HG03196 (cell line): ENCODE measurements at regions not wholly inside any gene's neighbourhood (a gene's known extent, or its start where the extent isn't known, plus 50 kb on each side); places are given as distances from the start of the nearest gene placed in this dataset.

Experiments
- ATAC-seq: cut with Tn5 transposase; IDR thresholded peaks from one replicate; pipeline ENCODE4 v1.9.1; 2021; ENCODE audit not compliant: unreplicated experiment

DNA sequence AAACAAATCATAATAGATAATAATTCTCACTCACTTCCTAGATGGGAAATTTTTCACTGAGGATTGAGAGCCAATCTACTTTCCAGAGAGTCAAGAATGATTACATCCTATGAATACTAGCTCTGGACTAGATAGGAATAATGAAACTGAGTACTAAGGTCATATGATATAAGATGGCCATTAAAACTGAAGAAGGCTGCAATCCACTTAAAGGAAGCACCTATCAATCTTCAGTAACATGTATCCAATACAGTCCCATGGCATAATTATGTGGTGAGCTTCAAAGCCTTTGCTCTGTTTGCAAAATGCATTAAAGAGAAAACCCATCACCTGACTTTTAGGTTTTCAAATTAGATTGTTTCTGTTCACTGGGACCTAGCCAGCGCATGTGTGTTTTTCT lies 398.0 kb upstream of the MEIS1 start:
- ATAC-seq: no peak

GRCh38 chr2:66034467-66034866 lies 400.5 kb upstream of the MEIS1 start:
- ATAC-seq: no peak

DNA sequence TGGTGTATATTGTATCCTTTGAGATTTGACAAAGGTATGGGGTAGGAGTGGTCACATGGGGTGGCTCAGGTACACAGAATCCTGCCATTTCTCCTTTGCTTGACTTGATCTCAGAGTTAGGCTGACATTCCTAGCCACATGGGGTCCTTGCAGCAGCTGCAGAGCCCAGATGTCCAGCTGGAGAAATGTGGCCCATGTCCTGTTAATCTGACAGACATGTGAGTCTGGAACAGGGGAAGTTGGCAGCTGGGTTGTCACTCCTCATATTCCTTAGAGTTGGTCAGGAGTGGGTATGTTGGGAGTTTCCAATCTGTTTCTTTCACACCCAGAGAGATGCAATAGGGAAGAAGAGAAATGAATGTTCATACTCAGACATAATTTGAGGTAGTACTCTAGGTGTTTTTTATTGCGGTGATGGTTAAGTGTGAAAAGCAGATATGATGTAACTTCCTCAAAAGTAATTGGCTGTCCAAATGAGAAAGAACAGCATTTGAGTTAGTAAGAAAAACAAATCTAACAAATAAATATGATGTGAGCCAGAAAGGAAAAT lies 402.6 kb upstream of the MEIS1 start:
- no peak for ATAC-seq

GRCh38 chr2:66031236-66031635 lies 403.7 kb upstream of the MEIS1 start:
- ATAC-seq: no peak

DNA sequence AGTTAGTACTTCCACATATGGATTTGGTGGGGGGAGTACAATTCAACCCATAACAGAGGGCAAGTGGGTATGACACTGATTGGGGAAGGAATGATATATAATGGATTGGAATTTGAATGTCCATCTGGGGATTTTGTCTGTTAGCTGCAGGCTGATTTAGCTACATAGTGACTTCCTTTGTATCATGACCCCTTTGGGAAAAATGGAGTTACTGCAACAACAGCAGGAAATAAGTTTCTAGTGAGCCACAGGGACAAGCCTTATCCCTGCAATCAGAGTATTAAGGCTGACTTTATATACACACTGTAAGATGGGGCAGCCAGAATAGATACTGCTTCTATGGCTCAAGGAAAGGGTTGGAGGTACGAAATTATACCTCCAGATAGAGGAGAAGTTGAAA lies 404.4 kb upstream of the MEIS1 start:
- ATAC-seq: no peak

GRCh38 chr2:66024391-66024790 lies 410.5 kb upstream of the MEIS1 start:
- ATAC-seq: no peak

- ATAC-seq: no peak
Measured at GRCh38 chr2:66021296-66021695, 413.6 kb upstream of the MEIS1 start.

DNA sequence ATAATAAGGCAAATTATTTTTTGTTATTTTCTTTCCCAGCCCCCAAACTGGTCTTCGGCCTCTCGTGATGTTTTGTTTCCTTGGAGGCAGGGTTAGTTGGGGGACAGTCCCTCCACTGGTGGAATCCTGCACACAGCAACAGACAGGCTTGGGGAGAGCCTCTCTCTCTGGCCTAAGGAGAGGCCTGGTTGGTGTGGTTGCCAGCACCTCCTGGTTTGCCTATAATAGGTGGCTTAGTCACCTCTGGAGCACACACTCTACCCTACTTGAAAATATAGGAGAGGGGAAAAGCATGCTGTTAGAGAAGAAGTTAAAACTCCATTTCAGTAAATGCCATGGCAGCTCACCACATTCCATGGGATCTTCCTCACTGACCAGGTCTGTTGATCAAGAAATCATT lies 417.2 kb upstream of the MEIS1 start:
- ATAC-seq: no peak

- ATAC-seq: no peak
Measured at GRCh38 chr2:66014450-66014849, 420.5 kb upstream of the MEIS1 start.

DNA sequence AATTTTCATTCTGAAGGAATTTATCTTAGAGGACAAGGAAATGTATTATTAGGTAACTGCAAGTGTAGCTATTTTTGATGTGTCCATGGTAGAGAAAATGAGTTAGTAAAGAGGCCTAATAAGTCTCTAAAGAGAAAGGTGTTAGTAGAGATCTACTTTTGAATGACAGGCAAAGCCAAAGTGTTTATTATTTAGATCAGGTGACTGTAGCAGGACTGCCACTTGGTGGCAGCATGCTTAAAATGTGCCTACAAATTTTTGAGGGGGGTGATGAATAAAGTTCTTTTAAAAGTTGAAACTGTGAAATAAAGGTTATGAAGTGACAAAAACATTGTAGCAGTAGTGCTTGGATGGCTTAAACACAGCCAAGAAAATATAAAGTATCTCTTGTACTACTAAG lies 421.5 kb upstream of the MEIS1 start:
- ATAC-seq: no peak

DNA sequence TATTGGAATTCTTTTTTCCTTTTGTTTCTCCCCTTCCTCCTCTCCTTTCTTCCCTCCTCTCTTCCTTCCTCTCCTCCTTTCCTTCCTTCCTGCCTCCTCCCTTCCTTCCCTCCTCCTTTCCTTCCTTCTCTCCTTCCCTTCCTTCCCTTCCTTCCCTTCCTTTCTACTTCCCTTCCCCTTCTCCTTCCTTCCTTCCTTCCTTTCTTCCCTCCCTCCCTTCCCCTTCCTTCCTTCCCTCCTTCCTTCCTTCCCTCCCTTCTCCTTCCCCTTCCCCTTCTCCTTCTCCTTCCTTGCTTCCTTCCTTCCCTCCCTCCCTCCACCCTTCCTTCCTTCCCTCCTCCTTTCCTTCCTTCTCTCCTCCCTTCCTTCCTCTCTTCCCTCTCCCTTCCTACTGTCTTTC lies 431.0 kb upstream of the MEIS1 start:
- ATAC-seq: no peak

DNA sequence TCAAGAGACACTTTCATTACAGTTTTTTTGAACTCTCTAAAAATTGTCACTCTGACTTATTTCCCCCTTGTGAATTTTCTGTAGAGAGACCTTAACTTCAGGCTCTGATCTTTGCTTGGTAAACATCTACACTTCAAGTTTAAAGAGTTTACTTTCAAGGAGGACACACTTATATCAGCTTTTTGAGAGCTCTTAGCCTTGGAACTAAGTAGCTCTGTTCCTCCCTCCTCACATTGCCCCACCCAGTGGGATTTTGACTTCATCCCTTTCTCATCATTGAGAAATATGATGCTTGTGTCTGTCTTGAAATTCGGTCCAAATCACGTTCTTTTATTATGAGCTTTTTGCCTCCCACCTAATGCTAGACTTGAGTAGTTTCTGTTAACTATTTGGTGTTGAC lies 433.4 kb upstream of the MEIS1 start:
- no peak for ATAC-seq

GRCh38 chr2:66000901-66001300 lies 434.0 kb upstream of the MEIS1 start:
- ATAC-seq: no peak

GRCh38 chr2:65999796-66000195 lies 435.1 kb upstream of the MEIS1 start:
- no peak for ATAC-seq

DNA sequence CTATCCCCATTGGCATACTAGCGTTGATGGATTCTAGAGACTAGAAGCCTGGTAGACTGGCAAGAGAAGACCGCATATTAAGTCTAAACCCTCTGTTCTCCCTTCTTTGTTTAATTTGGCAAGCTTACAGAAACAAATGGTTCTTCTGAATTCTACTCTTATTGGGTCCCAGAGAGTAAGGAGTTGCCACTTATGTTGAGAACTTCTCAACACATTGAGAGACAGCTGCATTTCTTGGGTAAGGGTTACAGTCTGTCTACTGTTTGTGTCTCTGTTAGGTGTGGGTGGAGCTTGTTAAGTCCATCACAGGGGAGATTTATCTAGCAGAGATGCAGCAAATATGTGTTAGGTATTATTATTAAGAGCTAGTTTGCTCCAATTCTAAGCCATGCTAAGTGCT lies 435.8 kb upstream of the MEIS1 start:
- no peak for ATAC-seq

- ATAC-seq: no peak
Measured at GRCh38 chr2:65997961-65998360, 437.0 kb upstream of the MEIS1 start.

- no peak for ATAC-seq
Measured at GRCh38 chr2:65992198-65992554, 442.7 kb upstream of the MEIS1 start.

DNA sequence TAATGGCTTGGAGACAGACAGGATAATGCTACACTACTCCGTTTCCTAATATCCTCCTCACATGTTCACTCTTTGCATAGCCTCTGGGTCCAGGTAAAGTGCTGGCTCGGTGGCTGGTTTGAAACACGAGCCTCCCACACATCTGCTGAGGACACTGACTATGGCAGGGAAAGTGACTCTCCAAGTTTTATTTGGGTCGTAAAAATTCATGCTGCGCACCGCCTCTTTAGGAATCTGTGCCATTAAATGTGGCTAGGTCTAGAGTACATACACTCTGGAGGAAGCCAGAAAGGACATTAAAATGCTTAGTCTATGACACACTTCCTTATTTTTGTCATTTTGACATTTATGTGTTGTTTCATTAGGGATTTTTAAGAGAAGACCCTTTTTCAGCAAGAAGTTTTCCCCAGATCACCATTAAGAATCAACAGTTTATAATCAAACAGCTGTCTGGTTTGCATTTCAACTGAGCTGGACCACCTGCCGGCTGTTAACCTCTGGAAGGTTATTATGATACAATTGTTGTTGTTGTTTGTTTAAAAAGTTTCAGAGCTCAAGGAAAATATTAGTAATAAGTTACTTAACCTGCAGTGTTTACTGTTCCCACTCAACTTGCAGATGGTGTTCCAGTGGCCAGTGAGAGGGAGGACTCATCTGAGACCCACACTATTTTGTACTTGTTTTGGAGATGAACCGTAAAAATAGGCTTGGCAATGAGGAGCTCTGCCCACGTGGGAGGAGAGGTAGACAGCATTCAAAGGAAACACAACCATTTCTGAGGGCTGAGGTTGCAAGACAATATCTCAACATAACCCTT lies 443.3 kb upstream of the MEIS1 start:
- ATAC-seq: no peak

DNA sequence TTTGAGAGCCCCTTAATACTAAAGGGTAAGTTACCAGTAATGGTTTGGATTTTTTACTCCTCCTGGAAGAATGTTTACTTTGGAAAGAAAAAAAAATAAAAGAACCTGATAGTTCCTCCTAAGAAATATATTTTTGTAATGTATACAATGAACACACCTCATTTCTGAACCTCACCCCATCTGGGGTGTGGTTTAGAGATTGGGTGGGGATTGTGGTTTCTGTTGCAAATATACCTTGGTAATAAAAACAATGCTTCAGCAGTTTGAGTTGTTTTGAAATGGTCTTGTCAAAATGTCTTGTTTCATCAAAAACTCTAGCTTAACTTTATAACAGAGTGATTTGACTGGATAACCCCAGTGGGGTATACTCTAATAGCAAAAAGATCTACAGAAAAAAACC lies 448.9 kb upstream of the MEIS1 start:
- no peak for ATAC-seq

GRCh38 chr2:65980531-65980930 lies 454.4 kb upstream of the MEIS1 start:
- no peak for ATAC-seq

DNA sequence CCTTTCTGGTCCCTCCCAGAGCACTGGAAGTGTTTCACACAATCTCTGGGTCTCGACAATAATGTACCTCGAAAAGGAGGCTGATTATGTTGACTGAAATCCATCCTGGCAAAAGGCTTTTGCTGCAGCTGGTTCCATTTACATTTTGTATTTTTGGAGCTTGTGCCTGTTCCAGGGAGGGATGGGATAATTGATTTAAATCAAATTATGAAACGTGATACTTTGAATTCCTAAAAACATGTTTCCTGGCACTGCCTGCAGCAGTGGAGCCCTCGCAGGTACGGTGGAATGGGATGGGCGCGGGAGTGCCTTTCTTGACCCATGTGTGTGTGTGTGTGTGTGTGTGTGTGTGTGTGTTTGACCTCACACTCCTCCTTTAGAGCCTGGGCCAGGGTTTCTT lies 455.5 kb upstream of the MEIS1 start:
- no peak for ATAC-seq

DNA sequence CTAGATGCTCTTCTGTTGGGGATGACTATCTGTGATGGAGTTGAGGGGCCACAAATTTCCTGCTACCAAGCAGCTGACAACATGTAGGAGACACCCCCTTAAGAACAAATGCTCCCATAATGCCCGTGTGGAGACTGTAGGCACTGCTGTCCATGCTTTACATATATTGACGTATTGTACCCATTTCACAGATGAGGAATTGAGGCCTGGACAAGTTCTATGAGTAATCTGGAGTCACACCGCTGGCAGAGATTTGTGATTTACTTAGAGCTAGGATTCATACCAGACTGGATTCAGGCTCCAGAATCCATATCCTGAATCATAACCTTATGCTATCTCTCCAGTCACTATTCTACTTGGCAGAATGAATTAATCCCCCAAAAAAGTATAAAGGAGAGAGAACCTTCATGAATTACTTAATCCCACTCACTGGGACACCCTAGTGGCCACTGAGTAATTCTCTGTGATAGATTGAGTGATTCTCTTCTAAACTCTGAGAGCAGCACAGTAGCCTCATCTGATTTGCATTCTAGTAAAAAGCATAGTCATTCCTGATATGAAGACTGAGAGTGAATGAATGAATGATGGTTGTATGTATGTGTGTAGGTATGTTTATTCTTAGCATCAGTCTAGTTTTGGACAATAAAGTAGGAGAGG lies 460.7 kb upstream of the MEIS1 start:
- ATAC-seq: no peak

DNA sequence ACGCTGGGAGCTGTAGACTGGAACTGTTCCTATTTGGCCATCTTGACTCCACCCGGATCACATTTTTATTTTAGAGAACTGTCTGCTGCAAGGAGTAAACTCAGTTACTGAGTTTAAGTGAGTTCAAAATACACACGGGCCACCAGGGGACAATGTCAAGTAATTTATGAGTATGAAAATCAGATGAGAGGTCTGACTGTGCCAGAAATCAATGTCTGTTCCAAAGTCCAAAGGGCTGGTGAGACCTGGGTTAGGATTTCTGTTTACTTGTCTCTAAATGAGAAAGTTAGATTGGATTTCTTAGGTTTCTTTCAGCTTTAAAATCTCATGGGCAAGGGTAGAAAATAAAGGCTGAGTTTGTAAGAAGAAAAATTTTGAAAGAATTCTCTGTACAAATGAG lies 465.8 kb upstream of the MEIS1 start:
- ATAC-seq: no peak
